GM18861 (cell line): ENCODE measurements at regions not wholly inside any gene's neighbourhood (a gene's known extent, or its start where the extent isn't known, plus 50 kb on each side); places are given as distances from the start of the nearest gene placed in this dataset.

Experiments used
- ATAC-seq: cut with Tn5 transposase; IDR thresholded peaks from one replicate; pipeline ENCODE4 v1.9.1; 2021; ENCODE audit not compliant: unreplicated experiment

DNA sequence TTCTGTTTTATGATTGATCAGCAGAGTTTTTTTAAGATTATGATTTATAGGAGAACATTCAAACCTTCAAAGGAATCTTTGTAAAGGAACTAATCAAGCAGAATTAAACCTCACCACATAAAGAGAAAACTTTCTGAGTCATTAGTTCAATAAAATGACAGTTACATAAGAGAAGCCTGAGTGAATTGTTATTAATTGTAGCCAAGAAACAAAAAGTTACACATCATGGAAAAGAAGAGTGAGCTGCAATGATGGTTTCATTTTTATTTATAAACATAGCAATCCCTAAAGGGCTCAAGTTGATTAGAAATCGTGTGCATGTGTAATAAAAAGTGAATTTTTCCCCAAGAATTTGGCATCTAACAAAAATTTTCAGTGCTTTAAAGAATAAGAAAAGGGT lies 731.4 kb downstream of the LTN1 start:
- no peak for ATAC-seq

DNA sequence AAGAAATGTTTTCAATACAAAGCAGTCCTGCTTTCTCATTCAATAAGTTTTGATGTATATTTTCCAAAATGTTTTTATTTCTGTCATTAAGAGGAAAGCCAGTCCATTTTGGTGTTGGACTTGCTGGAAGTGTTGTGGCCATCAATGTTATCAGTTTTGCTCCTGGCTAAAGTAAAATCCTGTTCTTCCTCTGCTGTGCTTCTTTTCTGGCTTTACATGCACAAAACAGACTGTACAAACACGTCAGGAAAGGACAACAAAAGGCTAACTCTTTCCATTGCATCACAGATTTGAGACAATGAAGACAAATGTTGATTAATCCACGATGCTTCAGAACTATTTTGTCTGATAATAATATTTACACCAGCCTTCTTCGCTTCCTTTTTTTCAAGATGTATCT lies 735.4 kb downstream of the LTN1 start:
- ATAC-seq, result no peak

DNA sequence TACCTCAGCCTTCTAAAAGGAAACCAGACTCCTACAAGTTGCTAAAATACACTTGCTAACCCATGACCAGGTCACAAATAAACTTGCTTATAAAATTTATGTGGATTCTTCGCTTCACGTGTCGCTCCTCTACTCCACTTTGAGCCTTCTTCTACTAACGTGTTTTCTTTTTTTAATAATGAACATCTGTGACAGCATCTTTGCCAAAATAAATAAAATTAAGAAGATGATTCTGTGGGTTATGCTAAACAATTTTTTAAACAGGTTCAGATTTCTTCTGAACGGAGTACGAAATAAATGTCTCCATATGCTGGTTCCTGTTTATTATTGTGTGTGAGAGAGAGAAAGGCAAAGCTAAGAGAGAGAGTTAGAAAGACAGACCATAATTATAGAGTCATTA lies 735.8 kb downstream of the LTN1 start:
- ATAC-seq, result no peak

DNA sequence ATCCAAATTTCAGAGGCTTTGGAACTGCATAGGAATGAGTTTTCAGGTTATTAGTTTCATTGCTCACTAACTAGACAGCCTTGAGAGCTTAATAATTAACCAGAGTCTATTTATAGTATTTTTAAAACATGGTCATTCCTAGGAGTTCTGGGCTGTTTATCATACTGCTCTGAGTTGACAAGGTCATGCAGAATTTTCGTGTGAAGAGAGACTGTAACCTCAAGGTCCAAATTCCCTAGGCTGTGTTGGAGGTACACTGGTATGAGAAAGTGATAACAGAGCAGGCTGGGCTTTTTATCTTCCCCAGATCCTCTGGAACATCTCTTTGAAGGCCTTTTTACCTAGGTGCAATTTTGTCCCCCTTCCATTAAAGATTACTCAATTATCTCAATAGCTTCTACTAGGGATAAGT lies 736.3 kb downstream of the LTN1 start:
- no peak for ATAC-seq

DNA sequence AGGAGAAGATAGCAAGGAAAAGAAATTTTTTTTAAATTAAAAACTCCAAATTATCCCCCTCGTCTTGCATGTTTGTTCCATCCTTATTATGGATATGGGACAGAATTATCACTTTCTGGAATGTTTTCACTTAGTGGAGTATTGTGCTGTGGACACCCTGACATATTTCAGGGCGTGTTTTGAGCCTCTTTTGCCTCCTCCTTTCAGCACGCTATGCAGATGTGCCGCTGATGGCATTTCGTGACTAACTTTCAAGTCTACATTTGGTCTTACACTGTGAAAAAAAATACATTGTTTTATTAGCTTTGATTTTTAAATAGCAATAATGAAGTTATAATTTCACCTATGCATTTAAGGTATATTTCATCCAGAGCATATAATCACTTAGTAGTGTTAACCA lies 738.7 kb downstream of the LTN1 start:
- no peak for ATAC-seq

DNA sequence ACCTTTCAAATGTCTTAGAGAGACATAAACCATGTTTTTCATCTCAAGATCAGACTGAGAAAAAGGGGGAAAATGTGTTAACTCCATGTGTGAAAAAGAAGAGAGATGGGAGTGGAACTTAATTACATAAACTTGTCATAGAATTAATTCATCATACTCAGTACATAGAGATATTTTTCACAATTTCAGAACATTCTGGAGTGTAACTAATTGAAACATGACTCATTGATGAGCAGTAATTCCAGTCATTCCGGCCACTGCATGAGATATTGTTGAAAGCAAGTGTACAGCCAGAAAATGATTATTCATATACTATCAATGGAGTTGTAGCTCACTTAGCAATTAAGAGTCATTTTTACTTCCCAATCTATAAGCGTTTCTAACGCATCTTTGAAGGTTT lies 739.3 kb downstream of the LTN1 start:
- ATAC-seq, result no peak

DNA sequence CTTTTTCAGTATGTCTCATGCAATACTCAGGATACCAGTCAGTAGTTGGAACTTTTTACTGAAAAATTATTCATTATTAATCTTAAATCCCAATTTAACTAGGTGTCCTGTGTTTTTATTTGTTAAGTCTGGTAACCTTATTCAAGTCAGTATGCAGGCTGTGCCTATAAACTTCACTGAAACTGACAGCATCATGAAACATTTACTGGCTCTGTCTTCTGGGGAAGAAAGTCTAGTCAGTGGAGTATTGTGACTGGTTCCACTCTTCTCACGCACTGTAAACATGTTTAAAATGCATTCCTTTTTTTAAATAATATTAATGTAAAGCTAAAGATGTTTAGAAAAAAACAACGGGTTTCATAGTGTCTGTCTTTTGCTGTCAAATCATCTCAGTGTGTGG lies 739.7 kb downstream of the LTN1 start:
- no peak for ATAC-seq

DNA sequence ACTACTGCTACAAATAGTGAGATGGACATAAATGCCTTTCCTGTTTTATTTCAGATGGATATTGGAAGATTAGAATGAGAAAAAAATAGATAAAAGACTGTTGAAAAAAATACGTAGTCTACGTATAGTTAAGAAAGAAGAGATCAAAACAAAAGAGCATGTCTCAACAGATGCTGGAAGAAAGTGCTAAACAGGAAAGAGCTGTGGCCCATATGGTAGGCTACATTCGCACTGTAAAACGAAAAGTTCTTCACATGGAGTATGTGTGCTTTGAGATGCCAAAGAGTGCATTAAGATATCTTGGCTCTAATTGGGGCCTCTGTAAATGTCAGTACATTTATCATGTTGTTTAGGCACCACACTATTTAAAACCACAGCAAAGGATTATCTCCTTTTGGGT lies 741.7 kb downstream of the LTN1 start:
- ATAC-seq, result no peak

DNA sequence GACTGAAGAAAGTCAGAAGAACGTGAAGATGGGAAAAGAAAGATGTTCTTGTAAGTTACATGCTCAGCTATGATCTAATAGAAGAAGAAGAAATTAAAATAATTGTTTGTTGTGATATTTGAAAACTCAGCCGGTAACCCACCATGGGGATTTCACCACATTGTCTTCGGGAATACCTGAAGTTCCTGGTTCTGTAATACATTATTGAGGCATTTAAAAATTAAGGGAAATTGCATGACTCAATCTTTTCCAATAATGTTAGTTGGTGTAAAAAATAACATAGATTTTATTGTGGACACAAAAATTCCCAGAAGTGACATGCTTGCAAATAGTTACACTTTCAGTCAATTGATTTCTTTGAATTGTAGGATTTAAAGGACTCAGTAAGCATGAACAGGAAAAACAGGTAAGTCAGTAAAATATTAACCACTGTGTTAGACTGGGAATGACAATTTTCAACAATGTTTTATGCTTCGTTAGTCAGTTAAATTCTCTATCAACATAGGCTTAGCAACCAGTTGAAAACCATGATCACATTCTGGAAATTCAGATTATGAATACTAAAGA lies 745.1 kb downstream of the LTN1 start:
- ATAC-seq, result no peak

DNA sequence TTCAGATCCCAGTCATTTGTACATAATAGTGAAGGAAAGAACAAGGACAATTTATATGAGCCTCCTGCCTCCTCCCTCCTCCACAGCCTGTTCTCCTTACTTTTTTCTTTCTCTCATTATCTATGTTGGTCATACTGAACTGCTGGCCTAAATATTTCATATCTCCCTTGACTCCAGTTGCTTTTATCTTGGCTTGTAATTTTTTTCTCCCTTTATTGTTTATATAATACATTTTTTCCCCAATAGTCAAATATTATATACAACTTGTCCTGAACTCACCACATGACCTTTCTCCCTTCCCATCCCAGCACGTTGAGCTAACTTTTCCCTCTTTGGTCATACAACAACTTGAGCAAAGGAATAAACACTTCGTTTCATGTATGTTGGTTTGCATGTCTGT lies 752.1 kb downstream of the LTN1 start:
- ATAC-seq, result no peak

DNA sequence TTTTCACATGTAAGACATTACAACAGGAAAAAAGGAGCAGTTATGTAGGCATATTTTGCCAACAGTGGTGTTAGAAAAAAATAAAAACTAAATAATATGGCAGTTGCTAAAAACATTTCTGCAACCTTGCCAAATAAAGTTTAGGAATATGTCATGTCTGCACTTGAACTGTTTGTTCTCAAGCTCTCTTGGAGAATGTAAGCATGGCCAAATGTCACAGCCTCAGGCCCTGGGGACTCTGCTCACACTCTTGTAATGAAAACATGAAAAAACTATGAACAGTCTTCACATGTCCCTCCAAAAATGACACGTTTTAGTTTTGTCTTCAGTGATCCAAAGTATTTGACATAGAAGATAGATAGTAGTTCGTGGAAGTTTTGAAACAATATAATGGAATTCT lies 753.3 kb downstream of the LTN1 start:
- no peak for ATAC-seq

DNA sequence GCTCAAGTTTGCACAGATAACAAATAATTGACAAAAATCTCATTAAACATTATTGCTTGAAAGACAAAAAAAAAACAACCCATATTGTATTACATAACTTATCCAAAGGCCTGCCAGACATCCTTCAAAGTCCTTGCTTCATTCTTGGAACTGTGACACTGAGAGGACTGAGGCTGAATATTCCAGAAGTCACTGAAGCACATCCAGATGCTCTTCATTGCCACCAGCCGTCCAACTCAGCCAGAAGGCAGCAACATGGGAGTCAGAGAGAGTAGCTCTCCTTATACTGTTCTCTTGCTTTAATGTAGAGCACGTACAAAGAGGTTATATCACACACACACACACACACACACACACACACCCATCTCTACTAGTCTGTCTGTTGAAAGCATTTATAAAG lies 755.0 kb downstream of the LTN1 start:
- no peak for ATAC-seq

DNA sequence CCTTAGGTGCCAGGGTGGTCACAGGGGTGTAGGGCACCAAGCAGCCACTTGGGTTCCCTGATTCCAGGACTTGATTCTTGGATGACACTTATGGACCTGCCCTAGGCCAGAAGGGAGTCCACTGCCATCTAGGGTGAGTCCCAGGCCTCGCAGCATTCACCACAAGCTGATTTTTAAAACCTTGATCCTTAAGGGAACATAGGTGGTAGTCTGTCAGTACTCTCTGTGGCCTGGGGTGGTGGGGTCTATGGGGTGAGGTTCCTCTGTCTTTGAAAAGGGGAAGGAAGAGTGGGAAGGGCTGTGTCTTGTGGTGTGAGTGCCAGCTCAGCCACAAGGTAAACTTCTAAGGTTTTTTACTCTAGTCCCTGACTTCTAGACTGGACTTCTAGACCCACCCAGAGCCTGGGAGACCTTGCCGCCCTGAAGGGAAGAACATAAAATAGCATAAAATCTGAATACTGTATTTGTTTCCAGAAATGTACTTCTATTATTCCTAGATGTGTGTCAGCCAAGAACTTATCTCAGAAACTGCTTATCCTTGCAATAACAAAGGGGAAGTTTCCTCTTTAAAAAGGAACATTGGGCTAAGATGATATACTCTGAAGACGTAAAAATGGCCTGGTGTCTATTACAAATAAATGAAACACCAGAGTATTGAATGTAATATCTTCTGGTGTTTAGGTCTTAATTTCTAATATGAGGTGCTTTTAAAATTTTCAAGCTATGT lies 757.3 kb downstream of the LTN1 start:
- ATAC-seq, result no peak

DNA sequence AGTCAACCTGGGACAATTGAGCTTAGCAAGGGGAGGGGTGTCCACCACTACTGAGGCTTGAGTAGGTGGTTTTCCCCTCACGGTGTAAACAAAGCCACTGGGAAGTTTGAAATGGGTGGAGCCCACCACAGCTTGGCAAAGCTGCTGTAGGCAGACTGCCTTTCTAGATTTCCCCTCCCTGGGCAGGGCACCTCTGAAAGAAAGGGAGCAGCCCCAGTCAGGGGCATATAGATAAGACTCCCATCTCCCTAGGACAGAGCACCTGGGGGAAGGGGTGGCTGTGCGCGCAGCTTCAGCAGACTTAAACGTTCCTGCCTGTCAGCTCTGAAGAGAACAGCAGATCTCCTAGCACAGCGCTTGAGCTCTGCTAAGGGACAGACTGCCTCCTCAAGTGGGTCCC lies 758.4 kb downstream of the LTN1 start:
- ATAC-seq, result no peak

DNA sequence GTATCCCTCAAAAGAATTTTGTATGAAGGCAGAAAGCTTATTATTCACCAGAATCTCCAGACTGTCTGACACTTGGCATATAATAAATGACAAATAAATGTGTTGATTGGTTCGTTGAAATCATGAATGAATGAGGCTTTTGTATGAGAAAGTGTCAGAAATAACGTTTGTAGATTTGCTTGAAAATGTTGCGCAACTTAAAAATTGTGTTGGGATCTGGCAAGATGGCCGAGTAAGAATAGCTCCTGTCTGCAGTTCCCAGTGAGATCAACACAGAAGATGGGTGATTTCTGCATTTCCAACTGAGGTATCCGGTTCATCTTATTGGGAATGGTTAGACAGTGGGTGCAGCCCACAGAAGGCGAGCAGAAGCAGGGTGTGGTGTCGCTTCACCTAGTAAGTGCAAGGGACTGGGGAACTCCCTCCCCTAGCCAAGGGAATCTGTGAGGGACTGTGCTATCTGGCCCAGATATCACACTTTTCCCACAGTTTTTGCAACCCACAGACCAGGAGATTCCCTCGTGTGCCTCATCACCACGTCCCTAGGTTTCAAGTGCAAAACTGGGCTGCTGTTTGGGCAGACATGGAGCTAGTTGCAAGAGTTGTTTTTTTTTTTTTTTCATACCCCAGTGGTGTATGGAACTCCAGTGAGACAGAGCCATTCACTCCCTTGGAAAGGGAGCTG lies 759.0 kb downstream of the LTN1 start:
- no peak for ATAC-seq

DNA sequence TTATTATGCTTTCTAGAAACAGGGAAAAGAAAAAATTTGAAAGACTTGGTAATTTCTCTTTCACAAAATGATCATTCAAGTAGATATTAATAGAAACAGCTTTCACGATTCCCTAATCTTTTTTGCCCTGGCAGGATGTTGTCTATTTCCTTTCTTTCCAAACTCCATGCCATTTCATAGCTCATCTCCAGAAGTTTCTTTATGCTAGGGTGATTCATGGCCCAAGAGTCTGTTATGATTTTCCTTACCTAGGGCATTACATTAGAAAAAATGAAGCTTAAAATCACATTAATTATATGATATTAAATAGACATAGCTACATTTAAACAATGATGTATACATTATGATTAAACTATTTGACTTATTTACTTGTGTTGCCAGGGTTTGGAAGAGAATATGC lies 762.1 kb downstream of the LTN1 start:
- no peak for ATAC-seq

DNA sequence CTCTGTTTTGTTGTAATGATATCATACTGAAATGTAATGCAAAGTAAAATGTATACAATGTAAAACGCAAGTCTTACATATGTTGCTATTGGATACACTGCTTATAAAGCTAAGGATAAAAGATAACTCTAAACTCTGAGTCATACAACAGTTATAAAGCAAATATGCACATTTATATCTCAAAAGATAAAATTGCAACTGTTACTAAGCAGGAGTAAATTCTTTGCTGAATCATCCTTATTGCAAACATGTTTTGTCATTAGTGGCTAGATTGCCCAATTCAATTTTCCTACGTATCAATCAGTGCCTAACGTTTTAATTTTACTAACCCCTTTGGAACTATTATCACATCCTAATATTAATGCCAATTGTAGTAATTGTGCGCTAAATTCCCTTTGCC lies 762.9 kb downstream of the LTN1 start:
- no peak for ATAC-seq

DNA sequence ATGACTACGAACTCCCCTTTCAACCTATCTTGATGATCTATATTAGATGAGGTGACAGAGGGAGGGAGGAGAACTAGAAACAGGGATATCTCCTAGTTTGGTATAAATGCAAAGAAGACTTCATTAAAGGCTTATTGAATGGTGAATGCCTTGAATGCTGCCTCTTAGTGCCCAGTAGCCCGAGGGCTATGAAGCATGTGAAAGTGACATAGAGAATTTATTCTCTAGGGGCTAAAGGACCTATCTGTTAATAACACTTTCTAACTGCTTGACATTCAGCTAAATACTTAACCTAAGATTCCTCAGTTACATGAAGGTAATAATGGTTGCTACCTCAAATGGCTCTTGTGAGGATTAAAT lies 764.1 kb downstream of the LTN1 start:
- no peak for ATAC-seq

DNA sequence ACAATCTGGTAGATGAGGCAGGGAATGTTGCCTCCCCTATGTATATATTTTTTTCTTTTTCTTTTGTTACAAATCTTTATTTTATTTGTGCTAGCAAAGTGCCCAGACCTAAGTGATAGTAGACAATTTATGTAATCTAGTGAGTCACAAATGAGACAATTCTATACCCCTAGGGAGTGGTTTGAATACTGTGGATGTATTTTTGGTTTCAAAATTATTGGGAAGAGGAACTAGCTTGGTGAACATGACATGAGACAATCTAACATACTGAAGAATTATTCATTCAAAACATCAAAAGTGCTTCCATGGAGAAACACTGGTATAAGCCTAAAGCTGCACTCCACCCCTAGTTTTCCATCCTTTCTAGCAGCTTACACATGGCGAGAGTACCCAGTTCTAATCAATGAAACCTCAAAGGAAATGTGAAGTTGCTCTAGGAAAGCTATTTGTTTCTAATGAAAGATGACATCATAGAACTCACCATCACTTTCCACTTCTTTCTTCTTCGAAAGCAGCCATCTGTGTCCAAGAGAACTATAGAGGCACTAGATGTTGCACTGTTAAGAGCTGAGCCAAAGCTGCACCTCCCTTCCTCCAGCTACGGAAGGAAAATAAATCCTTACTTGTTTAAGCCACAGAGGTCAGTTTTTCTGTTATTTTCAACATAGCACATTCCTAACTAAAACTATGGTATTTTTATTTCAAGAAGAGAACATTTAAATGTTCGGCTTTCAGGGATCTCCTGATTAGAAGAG lies 764.6 kb downstream of the LTN1 start:
- no peak for ATAC-seq

DNA sequence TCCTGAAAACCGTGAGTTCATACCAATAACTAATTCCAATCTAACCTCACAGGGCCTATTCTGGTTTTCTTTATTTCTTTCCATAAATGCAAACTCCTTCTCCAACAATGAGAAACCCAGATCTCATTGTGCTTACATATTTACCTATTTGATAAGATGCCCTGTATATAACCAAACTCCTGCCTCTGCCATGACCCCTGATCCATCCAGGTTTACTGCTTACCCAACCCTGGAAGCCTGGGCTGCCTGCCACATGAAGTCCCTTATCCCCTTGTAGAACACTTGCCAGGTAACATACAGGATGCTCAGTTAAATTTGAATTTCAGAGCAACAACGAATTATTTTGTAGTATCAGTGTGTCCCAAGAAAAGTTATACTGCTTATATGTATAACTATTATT lies 766.1 kb downstream of the LTN1 start:
- no peak for ATAC-seq

DNA sequence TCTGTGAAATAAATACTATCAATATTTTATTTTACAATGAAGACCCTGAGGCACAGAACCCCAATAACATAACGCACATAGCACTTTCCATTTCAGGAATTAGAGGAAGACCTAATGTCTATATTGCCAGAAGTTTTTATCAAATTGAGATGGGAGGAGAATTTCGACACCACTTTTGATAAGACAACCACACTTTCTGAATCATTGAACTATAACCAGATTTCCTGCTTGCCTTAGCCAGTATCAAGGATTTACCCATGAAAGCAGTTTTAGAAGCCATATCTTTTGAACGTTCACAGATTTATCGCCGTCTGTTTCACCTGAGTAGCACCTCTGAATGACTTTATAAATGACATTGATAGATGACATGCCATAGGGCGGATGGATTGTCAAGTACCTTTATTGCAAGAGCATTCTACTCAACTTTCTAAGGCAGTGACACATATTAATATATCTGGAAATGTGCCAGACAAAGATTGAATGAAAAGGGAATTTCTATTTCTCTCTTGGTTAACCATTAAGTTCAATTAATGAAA lies 768.4 kb downstream of the LTN1 start:
- ATAC-seq, result no peak

DNA sequence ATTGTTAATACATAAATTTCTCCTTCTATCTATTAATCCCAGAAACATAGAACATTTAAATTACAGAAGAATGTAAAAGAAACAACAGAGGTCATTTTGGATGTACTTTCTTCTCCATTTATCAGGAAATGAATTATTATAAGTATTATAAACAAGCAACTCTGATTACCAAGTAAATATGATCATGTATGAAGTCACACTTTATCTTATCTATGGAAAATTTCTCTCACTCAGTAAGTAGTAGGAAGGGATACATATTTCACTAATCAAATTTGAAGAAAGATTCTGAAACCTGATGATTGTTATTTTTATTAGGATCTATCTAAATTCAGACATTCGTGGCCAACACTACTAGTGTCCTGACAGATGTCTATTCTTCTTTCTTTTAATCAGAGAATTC lies 770.7 kb downstream of the LTN1 start:
- ATAC-seq, result no peak
